ENCODE measurements at regions not wholly inside any gene's neighbourhood (a gene's known extent, or its start where the extent isn't known, plus 50 kb on each side); places are given as distances from the start of the nearest gene placed in this dataset.

DNA sequence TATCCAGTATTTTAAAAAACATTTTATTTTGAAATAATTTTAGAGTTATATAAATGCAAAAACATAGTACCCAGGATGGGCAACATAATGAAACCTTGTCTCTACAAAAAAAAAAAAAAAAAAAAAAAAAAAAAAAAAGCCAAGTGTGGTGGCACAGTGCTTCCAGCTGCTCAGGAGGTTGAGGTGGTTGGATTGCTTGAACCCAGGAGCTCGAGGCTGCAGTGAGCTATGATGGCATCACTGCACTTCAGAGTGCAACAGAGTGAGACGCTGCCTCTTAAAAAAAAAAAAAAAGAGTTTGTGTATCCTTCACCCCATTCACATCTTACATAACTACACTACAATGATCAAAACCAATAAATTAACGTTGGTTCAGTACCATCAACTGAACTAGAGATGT lies 115.6 kb upstream of the KIF26B start:
- ChIA-PET POLR2A (no interaction called here), CTCF (no interaction called here)
- Mint-ChIP-seq H3K4me3 (ENCODE audit: unreplicated experiment) (no peak overlapping the region), H3K27me3 (ENCODE audit: insufficient read depth, unreplicated experiment) (no peaks in the 10 kb centered on the region), H3K4me1 (ENCODE audit: insufficient read depth, unreplicated experiment) (peaks cover 7% of the 10 kb centered on the region), H3K9me3 (ENCODE audit: unreplicated experiment) (no peaks in the 10 kb centered on the region), H3K27ac (ENCODE audit: low read depth, unreplicated experiment) (no peak overlapping the region), H3K36me3 (ENCODE audit: insufficient read depth, unreplicated experiment) (no peaks in the 10 kb centered on the region)
- TF ChIP-seq CTCF (IDR thresholded peaks at IDR 0.05; ENCODE audit: unreplicated experiment), result no peak
- BruUV-seq (replicated peaks), result no TSS peak
- DNase-seq (ENCODE audit: unreplicated experiment), result no peak
- intact Hi-C loops (cut with micrococcal nuclease), result no loop called here

- CTCF ChIA-PET, result interaction anchor here (0.6 to 1.9 kb wide), 6 partner anchors 10 to 927 kb away, joined by 3 to 7 read pairs (median 4); no protein-coding TSS in a partner anchor
These were observed 118.7 kb upstream of the KIF26B start for GRCh38 chr1:245036102-245036501.

GRCh38 chr1:245031041-245031440 lies 123.7 kb upstream of the KIF26B start:
- intact Hi-C loops (cut with micrococcal nuclease), result no loop called here
- Mint-ChIP-seq H3K4me1 (ENCODE audit: insufficient read depth, unreplicated experiment) (peaks cover 6% of the 10 kb centered on the region), H3K9me3 (ENCODE audit: unreplicated experiment) (no peaks in the 10 kb centered on the region), H3K4me3 (ENCODE audit: unreplicated experiment) (no peak overlapping the region), H3K36me3 (ENCODE audit: insufficient read depth, unreplicated experiment) (peaks cover 17% of the 10 kb centered on the region), H3K27me3 (ENCODE audit: insufficient read depth, unreplicated experiment) (no peaks in the 10 kb centered on the region), H3K27ac (ENCODE audit: low read depth, unreplicated experiment) (no peak overlapping the region)
- DNase-seq (ENCODE audit: unreplicated experiment), result no peak
- ChIA-PET CTCF (interaction anchor here (0.7 to 3.2 kb wide), 5 partner anchors 10 to 408 kb away, joined by 3 to 45 read pairs (median 4); no protein-coding TSS in a partner anchor), POLR2A (interaction anchor here (2.4 kb wide), 1 partner anchor 60 kb away, joined by 10 read pairs; no protein-coding TSS in a partner anchor)
- no peak for TF ChIP-seq CTCF (IDR thresholded peaks at IDR 0.05; ENCODE audit: unreplicated experiment)
- BruUV-seq (replicated peaks), result no TSS peak

More at GRCh38 chr1:245036102-245036501, 118.7 kb upstream of the KIF26B start:
- H3K4me3 Mint-ChIP-seq (ENCODE audit: unreplicated experiment), result no peak overlapping the region
- no peak for TF ChIP-seq CTCF (IDR thresholded peaks at IDR 0.05; ENCODE audit: unreplicated experiment)
- H3K27ac Mint-ChIP-seq (ENCODE audit: low read depth, unreplicated experiment), result no peak overlapping the region
- H3K27me3 Mint-ChIP-seq (ENCODE audit: insufficient read depth, unreplicated experiment), result no peaks in the 10 kb centered on the region
- H3K4me1 Mint-ChIP-seq (ENCODE audit: insufficient read depth, unreplicated experiment), result no peaks in the 10 kb centered on the region
- POLR2A ChIA-PET, result interaction anchor here (1.1 to 1.7 kb wide), 2 partner anchors 15 to 62 kb away, joined by 3 to 4 read pairs; no protein-coding TSS in a partner anchor
- intact Hi-C loops (cut with micrococcal nuclease), result no loop called here
- H3K36me3 Mint-ChIP-seq (ENCODE audit: insufficient read depth, unreplicated experiment), result peaks cover 7% of the 10 kb centered on the region
- no peaks in the 10 kb centered on the region for H3K9me3 Mint-ChIP-seq (ENCODE audit: unreplicated experiment)
- DNase-seq (ENCODE audit: unreplicated experiment), result no peak
- no TSS peak for BruUV-seq (replicated peaks)

DNA sequence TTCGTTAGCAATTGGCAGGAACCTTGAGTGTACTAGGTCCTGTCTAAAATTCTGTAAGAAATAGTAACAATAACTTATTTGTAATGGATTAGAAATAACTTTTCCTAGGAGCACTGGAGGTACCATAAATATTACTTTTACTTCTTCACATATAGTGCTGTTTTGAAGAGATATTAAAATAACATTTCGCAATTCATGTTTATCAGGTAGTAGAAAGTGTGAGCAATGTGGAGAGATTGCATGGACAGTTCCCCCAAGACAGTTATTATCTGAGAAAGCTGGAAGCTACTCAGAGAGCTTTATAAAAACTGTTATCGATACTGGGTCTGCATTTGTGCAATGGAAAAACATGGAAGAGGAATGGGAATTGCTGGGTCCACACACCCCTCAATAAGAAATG lies 128.5 kb upstream of the KIF26B start:
- CTCF ChIA-PET, result interaction anchor here (1.0 to 3.2 kb wide), 3 partner anchors 9 to 16 kb away, joined by 3 to 19 read pairs (median 5); no protein-coding TSS in a partner anchor

More for the DNA sequence above, 128.5 kb upstream of the KIF26B start:
- intact Hi-C loops (cut with micrococcal nuclease), result no loop called here
- Mint-ChIP-seq H3K4me3 (ENCODE audit: unreplicated experiment) (no peak overlapping the region), H3K4me1 (ENCODE audit: insufficient read depth, unreplicated experiment) (peaks cover 6% of the 10 kb centered on the region), H3K27me3 (ENCODE audit: insufficient read depth, unreplicated experiment) (no peaks in the 10 kb centered on the region), H3K9me3 (ENCODE audit: unreplicated experiment) (no peaks in the 10 kb centered on the region), H3K36me3 (ENCODE audit: insufficient read depth, unreplicated experiment) (peaks cover 23% of the 10 kb centered on the region), H3K27ac (ENCODE audit: low read depth, unreplicated experiment) (no peak overlapping the region)
- POLR2A ChIA-PET, result interaction anchor here (0.7 to 1.8 kb wide), 4 partner anchors 16 to 192 kb away, joined by 3 to 6 read pairs (median 4); partner anchors contain the start of gene HNRNPU
- no peak for TF ChIP-seq CTCF (IDR thresholded peaks at IDR 0.05; ENCODE audit: unreplicated experiment)
- BruUV-seq (replicated peaks), result no TSS peak
- no peak for DNase-seq (ENCODE audit: unreplicated experiment)

All from MCF 10A (cell line).